PC-3 (cell line): ENCODE measurements at regions not wholly inside any gene's neighbourhood (a gene's known extent, or its start where the extent isn't known, plus 50 kb on each side); places are given as distances from the start of the nearest gene placed in this dataset.

Experiments used
- ATAC-seq: fragments of 200-7000 bp; cut with Tn5 transposase; 2 replicates; pipeline ENCODE4 v1.9.1; 2020; ENCODE audit warnings: mild to moderate bottlenecking, moderate library complexity
- BruUV-seq: library from RNA; stranded (reverse); fragments of 400-500 nt; replicated peaks from 2 replicates; lab custom pipeline; 2021; lab: Mats Ljungman, UMichigan
- CTCF ChIA-PET: fragments of 300-600 bp; sonication (Branson Sonifier 250); formaldehyde crosslinking; loops from one replicate; lab custom pipeline; 2022; ENCODE audit warnings: antibody characterized with exemption; lab: Charles Lee
- POLR2A ChIA-PET: fragments of 300-600 bp; sonication (Branson Sonifier 250); formaldehyde crosslinking; loops from one replicate; lab custom pipeline; 2022; ENCODE audit warnings: antibody characterized with exemption; ENCODE audit not compliant: unreplicated experiment; lab: Charles Lee
- DNase-seq: peaks from one replicate; pipeline ENCODE4 v3.0.0-alpha.2; 2015
- H2AFZ ChIP-seq: fragments of 300-600 bp; sonication (generic); 2 replicates; pipeline ENCODE4 v1.6.0; 2016; ENCODE audit warnings: antibody characterized with exemption, low read length
- H3F3A ChIP-seq: fragments of 300-600 bp; sonication (generic); one replicate; pipeline ENCODE4 v1.6.0; 2017; ENCODE audit warnings: antibody characterized with exemption, low read length, control low read depth, mild to moderate bottlenecking; ENCODE audit not compliant: unreplicated experiment
- H3K27ac ChIP-seq: fragments of 300-600 bp; sonication (generic); 2 replicates; pipeline ENCODE4 v1.5.1; 2016; ENCODE audit warnings: mild to moderate bottlenecking, low read length
- H3K27me3 ChIP-seq: fragments of 300-600 bp; sonication (generic); 2 replicates; pipeline ENCODE4 v1.6.1; 2016; ENCODE audit warnings: low read length, mixed read lengths
- H3K36me3 ChIP-seq: fragments of 300-600 bp; sonication (generic); 2 replicates; pipeline ENCODE4 v1.6.1; 2016; ENCODE audit warnings: low read depth, mixed run types, low read length, mixed read lengths
- H3K4me1 ChIP-seq: fragments of 300-600 bp; sonication (generic); 2 replicates; pipeline ENCODE4 v1.5.1; 2016; ENCODE audit warnings: low read length; ENCODE audit not compliant: insufficient read depth
- H3K4me2 ChIP-seq: fragments of 300-600 bp; sonication (generic); 2 replicates; pipeline ENCODE4 v1.6.0; 2016; ENCODE audit warnings: low read length
- H3K4me3 ChIP-seq: fragments of 300-600 bp; sonication (generic); 2 replicates; pipeline ENCODE4 v1.5.1; 2016; ENCODE audit warnings: mild to moderate bottlenecking, low read length, mixed read lengths
- H3K79me2 ChIP-seq: fragments of 300-600 bp; sonication (generic); 2 replicates; pipeline ENCODE4 v1.6.1; 2017; ENCODE audit warnings: low read length, mixed read lengths
- H3K9ac ChIP-seq: fragments of 300-600 bp; sonication (generic); 2 replicates; pipeline ENCODE4 v1.6.0; 2016; ENCODE audit warnings: mild to moderate bottlenecking, low read length
- H3K9me2 ChIP-seq: fragments of 300-600 bp; sonication (generic); replicated peaks from 2 replicates; pipeline ENCODE4 v1.6.1; 2016; ENCODE audit warnings: mixed run types, low read length, mixed read lengths
- H3K9me3 ChIP-seq: fragments of 300-600 bp; sonication (generic); 2 replicates; pipeline ENCODE4 v1.6.1; 2016; ENCODE audit warnings: low read length, mixed read lengths
- H4K20me1 ChIP-seq: fragments of 300-600 bp; sonication (generic); 2 replicates; pipeline ENCODE4 v1.6.1; 2016; ENCODE audit warnings: low read length, mixed read lengths
- EZH2 ChIP-seq: fragments of 300-600 bp; sonication (generic); IDR thresholded peaks from one replicate; pipeline ENCODE4 v1.6.1; 2017; ENCODE audit warnings: antibody characterized with exemption, mild to moderate bottlenecking, low read length; ENCODE audit not compliant: unreplicated experiment
- EZH2phosphoT487 ChIP-seq: fragments of 300-600 bp; sonication (generic); IDR thresholded peaks from 2 replicates; pipeline ENCODE4 v1.6.1; 2018; ENCODE audit warnings: mild to moderate bottlenecking, antibody characterized with exemption, low read length, borderline replicate concordance
- intact Hi-C: fragments of 100-400 bp; cut with micrococcal nuclease; formaldehyde crosslinking; loops from 2 replicates; pipeline ENCODE4 v1.9.0; 2023
- TF ChIP-seq, protein P1 (sequence below): fragments of 300-600 bp; sonication (generic); conservative IDR thresholded peaks from 2 replicates; pipeline ENCODE4 v1.5.1; 2017; ENCODE audit warnings: antibody characterized with exemption, low read depth, mild to moderate bottlenecking, low read length

DNA sequence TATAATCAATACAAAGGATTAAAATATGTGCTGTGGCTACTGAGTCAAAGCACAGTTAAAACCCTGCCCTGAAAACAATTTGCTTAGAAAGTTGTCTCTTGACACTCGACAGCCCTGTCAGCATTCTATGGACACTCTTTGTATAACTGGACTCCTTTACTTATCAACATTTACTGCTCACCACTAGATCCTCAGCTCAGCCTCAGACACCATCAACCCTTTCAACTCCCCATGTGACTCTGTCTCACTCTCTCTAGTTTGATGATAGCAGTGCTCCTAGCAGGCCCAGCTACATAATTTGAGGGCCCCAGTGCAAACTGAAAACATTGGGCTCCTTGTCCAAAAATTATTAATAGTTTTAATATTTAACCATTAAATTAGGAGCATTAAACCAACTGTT lies 181.8 kb downstream of the TENT5A start:
- intact Hi-C loops, result no loop called here
- no TSS peak for BruUV-seq
- Histone ChIP-seq H3K4me3 (no peak overlapping the region), H3K9ac (no peak overlapping the region), H3K79me2 (no peaks in the 10 kb centered on the region), H3K27ac (no peak overlapping the region), H3K9me3 (no peaks in the 10 kb centered on the region), H3K27me3 (no peaks in the 10 kb centered on the region), H3F3A (no peaks in the 10 kb centered on the region), H3K4me2 (no peak overlapping the region), H3K9me2 (no peaks in the 10 kb centered on the region), H3K36me3 (no peaks in the 10 kb centered on the region), H2AFZ (no peak overlapping the region), H3K4me1 (no peaks in the 10 kb centered on the region), H4K20me1 (no peaks in the 10 kb centered on the region)
- TF ChIP-seq EZH2, result no peak
- TF ChIP-seq, protein P1, sequence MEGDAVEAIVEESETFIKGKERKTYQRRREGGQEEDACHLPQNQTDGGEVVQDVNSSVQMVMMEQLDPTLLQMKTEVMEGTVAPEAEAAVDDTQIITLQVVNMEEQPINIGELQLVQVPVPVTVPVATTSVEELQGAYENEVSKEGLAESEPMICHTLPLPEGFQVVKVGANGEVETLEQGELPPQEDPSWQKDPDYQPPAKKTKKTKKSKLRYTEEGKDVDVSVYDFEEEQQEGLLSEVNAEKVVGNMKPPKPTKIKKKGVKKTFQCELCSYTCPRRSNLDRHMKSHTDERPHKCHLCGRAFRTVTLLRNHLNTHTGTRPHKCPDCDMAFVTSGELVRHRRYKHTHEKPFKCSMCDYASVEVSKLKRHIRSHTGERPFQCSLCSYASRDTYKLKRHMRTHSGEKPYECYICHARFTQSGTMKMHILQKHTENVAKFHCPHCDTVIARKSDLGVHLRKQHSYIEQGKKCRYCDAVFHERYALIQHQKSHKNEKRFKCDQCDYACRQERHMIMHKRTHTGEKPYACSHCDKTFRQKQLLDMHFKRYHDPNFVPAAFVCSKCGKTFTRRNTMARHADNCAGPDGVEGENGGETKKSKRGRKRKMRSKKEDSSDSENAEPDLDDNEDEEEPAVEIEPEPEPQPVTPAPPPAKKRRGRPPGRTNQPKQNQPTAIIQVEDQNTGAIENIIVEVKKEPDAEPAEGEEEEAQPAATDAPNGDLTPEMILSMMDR, result no peak
- no peak for TF ChIP-seq EZH2phosphoT487
- CTCF ChIA-PET, result no interaction called here
- no peak for ATAC-seq
- POLR2A ChIA-PET, result no interaction called here
- no peak for DNase-seq

DNA sequence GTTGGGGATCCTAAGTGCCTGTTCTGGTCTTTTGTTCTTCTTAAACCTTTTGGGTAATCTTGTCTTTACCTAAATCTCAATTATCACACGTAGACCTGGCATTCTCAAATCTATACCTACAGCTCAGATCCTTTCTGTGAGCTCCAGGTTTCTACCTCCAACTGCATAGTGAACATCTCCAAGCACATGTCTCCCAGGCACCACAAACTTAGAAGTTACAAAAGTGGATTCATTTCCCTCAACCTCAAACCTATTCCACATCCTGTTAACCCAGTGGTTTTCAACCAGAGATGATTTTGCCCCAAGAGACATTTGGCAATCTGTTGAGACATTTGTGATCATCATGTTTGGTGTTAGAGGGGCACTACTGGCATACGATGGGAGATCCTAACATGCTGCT lies 183.5 kb downstream of the TENT5A start:
- ATAC-seq, result no peak
- Histone ChIP-seq H4K20me1 (no peaks in the 10 kb centered on the region), H3K4me3 (no peak overlapping the region), H3F3A (no peaks in the 10 kb centered on the region), H3K4me1 (no peaks in the 10 kb centered on the region), H3K4me2 (no peak overlapping the region), H3K9me2 (no peaks in the 10 kb centered on the region), H2AFZ (no peak overlapping the region), H3K27ac (no peak overlapping the region), H3K9ac (no peak overlapping the region), H3K9me3 (no peaks in the 10 kb centered on the region), H3K27me3 (no peaks in the 10 kb centered on the region), H3K36me3 (no peaks in the 10 kb centered on the region), H3K79me2 (no peaks in the 10 kb centered on the region)
- intact Hi-C loops, result no loop called here
- ChIA-PET POLR2A (no interaction called here), CTCF (no interaction called here)
- no peak for DNase-seq
- TF ChIP-seq EZH2phosphoT487, result no peak
- no peak for TF ChIP-seq EZH2
- TF ChIP-seq, protein P1, result no peak
- BruUV-seq, result no TSS peak

DNA sequence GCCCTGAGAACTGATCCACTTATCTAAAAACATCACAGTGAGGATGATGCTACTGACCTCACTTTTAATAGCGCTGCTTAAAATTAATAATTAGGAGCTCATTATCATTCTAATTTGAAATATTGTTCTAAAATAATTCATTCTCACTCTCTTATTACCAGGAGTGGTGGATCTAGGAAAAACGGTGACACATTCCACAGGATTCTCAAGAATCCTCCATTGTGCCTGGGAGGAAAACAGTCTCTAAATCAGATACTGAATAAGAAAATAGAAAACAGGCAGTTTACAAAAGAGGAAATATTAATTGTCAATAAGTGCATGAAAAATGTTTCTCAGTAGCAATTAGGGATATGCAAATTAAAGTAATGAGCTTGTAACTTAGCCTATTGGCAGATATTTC lies 187.4 kb downstream of the TENT5A start:
- Histone ChIP-seq H3K27ac (no peak overlapping the region), H3F3A (no peaks in the 10 kb centered on the region), H3K4me1 (peaks cover 12% of the 10 kb centered on the region; the same call in 1 of the 2 replicates), H3K4me2 (no peak overlapping the region), H3K9me3 (no peaks in the 10 kb centered on the region), H3K27me3 (no peaks in the 10 kb centered on the region), H3K79me2 (no peaks in the 10 kb centered on the region), H3K9me2 (no peaks in the 10 kb centered on the region), H3K36me3 (no peaks in the 10 kb centered on the region), H3K4me3 (no peak overlapping the region), H4K20me1 (no peaks in the 10 kb centered on the region), H3K9ac (no peak overlapping the region), H2AFZ (no peak overlapping the region)
- intact Hi-C loops, result no loop called here
- DNase-seq (peak; percentile 4), ATAC-seq (no peak)
- ChIA-PET CTCF (no interaction called here), POLR2A (no interaction called here)
- TF ChIP-seq, protein P1, result no peak
- no peak for TF ChIP-seq EZH2
- no peak for TF ChIP-seq EZH2phosphoT487
- no TSS peak for BruUV-seq
